ENCODE measurements at regions not wholly inside any gene's neighbourhood (a gene's known extent, or its start where the extent isn't known, plus 50 kb on each side); places are given as distances from the start of the nearest gene placed in this dataset.

GRCh38 chr5:34574936-34575467, 81.1 kb upstream of the RAI14 start:
- TF ChIP-seq, protein P1, sequence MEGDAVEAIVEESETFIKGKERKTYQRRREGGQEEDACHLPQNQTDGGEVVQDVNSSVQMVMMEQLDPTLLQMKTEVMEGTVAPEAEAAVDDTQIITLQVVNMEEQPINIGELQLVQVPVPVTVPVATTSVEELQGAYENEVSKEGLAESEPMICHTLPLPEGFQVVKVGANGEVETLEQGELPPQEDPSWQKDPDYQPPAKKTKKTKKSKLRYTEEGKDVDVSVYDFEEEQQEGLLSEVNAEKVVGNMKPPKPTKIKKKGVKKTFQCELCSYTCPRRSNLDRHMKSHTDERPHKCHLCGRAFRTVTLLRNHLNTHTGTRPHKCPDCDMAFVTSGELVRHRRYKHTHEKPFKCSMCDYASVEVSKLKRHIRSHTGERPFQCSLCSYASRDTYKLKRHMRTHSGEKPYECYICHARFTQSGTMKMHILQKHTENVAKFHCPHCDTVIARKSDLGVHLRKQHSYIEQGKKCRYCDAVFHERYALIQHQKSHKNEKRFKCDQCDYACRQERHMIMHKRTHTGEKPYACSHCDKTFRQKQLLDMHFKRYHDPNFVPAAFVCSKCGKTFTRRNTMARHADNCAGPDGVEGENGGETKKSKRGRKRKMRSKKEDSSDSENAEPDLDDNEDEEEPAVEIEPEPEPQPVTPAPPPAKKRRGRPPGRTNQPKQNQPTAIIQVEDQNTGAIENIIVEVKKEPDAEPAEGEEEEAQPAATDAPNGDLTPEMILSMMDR (IDR thresholded peaks at IDR 0.05; ENCODE audit: borderline replicate concordance, insufficient read depth, low read depth, low read length) = no peak
- H3K4me3 ChIP-seq (ENCODE audit: low read depth, low read length) = no peak overlapping the region

DNA sequence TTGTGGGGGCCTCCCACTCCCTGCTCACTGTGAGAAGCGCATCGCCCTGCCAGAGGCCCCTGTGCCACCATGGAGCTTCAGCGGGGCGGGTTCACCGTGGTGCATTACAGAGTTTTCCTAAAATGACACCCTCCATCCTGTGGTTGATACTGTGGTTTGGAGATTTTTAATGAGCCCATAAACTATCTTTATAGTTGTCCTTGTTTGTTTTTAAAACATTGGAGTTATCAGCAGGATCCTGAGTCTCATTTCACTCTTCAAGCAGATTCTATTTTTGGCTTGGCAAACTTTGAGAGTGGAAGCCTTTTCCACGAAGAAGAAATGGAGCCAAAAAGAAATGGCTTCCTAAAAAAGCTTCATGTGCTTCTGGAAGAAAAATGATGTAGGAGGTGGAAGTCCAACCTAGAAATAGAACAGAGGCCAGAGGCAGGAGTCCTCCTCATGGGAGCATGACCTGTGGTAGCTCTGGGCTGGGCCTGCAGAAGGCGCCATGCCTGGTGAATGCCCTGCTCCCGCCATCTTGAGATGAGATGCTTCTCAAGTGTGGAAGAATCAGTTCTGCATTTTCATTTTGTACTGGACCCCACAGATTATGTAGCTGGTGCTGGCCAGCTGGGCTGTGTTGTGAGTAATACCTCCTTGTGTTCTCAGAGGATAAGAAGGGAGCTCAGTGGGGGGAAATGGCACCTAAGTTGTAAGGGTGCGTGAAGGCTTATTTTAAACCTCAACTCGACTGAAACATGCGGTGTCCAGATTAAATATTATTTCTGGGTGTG, 79.0 kb upstream of the RAI14 start:
- TF ChIP-seq, protein P1 (IDR thresholded peaks at IDR 0.05; ENCODE audit: borderline replicate concordance, insufficient read depth, low read depth, low read length) = no peak
- H3K4me3 ChIP-seq (ENCODE audit: low read depth, low read length) = no peak overlapping the region

GRCh38 chr5:34578962-34579361, 77.2 kb upstream of the RAI14 start:
- H3K4me3 ChIP-seq (ENCODE audit: low read depth, low read length) = no peak overlapping the region
- TF ChIP-seq, protein P1 (IDR thresholded peaks at IDR 0.05; ENCODE audit: borderline replicate concordance, insufficient read depth, low read depth, low read length) = no peak

- TF ChIP-seq, protein P1 (IDR thresholded peaks at IDR 0.05; ENCODE audit: borderline replicate concordance, insufficient read depth, low read depth, low read length) = no peak
- H3K4me3 ChIP-seq (ENCODE audit: low read depth, low read length) = no peak overlapping the region
Measured at GRCh38 chr5:34580983-34581382, 75.1 kb upstream of the RAI14 start.

DNA sequence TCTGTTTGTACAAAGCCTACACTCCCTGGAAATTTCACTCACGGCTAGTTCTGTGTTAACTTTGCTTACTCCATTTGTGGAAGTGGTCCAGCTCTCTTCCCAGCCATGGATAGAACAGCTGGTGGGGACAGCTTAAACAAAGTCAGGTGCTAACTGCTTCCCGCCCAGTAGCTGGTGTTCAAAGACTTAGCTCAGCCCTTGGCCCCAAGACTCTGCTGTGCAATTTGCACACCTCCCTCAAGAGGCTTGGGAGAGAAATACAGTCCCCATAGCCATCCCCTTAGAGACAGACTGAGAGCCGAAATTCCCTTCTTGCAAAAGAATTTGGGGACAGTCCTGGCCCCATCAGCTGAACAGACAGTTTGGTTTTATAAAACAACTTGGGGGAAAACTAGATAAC, 73.8 kb upstream of the RAI14 start:
- TF ChIP-seq, protein P1 (IDR thresholded peaks at IDR 0.05; ENCODE audit: borderline replicate concordance, insufficient read depth, low read depth, low read length) = no peak
- H3K4me3 ChIP-seq (ENCODE audit: low read depth, low read length) = no peak overlapping the region

- H3K4me3 ChIP-seq (ENCODE audit: low read depth, low read length) = no peak overlapping the region
- TF ChIP-seq, protein P1 (IDR thresholded peaks at IDR 0.05; ENCODE audit: borderline replicate concordance, insufficient read depth, low read depth, low read length) = no peak
Measured at GRCh38 chr5:34583167-34583566, 73.0 kb upstream of the RAI14 start.

- TF ChIP-seq, protein P1 (IDR thresholded peaks at IDR 0.05; ENCODE audit: borderline replicate concordance, insufficient read depth, low read depth, low read length) = no peak
- H3K4me3 ChIP-seq (ENCODE audit: low read depth, low read length) = no peak overlapping the region
Measured at GRCh38 chr5:34584165-34584564, 72.0 kb upstream of the RAI14 start.

Measured in GM12875 (cell line).